Endometrium (tissue), 2 donors: ENCODE measurements at regions not wholly inside any gene's neighbourhood (a gene's known extent, or its start where the extent isn't known, plus 50 kb on each side); places are given as distances from the start of the nearest gene placed in this dataset.

Source experiments
- FAIRE-seq: peaks from 2 replicates; lab custom pipeline; 2012; peaks lifted over from hg19 to GRCh38; lab: Jason Lieb, UNC
- donor health status: control.
- donor health status: control.

DNA sequence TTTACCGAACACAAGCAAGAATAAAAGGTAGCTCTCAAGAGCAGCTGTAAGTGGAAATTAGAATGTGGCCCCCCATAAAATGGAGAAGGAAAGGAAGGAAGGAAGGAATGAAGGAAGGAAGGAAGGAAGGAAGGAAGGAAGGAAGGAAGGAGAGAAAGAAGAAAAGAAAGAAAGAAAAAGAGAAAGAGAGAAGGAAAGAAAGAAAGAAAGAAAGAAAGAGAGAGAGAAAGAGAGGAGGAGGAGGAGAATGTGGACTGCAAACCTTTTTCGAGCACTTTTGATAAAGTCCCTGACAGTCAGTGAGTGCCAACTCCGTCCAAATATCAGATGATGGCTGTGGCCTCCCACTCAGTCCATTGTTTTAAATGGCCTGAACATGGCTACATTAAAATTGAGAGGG lies 53.8 kb upstream of the SNX2 start:
- no peak for FAIRE-seq

DNA sequence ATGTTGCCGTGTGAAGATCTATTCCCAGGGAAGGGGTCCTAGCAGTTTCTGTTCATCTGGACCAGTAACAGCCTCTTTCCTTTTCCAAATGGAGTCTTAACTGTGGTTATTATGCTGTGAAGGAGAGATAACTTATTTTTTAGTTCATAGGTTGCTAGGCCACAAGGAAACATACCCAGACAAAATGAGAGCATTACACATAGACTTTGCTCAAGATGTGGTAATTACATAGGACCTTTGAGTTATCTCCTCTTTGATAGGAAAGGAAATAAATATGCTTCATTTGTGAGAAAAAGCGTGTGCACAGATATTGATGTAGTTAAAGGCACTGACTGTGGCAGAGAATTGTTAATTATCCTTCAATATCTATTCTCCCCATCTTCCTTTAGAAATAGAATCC lies 52.5 kb upstream of the SNX2 start:
- FAIRE-seq, result no peak

DNA sequence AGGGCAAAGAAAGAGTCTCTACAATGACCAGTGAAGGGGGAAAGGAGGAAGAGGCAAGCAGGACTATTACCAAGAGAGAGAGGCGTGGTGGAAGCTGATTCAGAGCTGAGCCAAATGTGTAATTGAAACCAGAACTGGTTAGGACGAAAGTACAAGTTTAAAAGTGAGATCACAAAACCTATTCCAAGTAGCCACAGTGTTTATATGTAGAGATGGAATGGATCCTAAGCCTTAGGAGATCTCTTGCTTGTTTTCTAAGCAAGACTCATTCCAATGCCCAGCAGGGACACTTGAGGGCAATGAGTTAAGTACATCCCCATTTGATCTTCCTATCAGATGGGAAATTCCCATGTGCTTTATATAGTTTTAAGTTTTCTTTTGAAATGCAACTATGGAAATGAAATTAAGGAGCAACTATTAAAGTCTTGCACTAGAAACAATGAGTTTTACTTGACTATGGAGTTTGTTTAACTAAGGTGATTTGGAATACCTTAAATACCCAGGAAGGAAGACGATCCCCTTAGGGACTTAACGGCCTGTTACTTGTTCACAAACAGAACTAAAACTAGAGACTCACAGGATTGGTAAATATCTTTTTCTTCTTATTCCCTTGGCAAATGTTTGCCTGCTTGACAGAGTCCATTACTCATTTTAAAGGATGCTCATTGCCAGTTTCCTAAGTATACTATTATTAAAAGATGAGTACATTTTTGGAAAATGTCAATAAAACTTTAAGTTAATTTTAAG lies 51.1 kb upstream of the SNX2 start:
- no peak for FAIRE-seq
